Heart right ventricle (tissue), 16 donors: ENCODE measurements at regions not wholly inside any gene's neighbourhood (a gene's known extent, or its start where the extent isn't known, plus 50 kb on each side); places are given as distances from the start of the nearest gene placed in this dataset.

Experiments
- ATAC-seq, 8 donors: fragments of 200-7000 bp; cut with Tn5 transposase; one replicate each; pipeline ENCODE4 v1.9.1; 2020; ENCODE audit warnings: mild to moderate bottlenecking in 8 of 8, moderate library complexity in 8 of 8, moderate number of reproducible peaks in 1 of 8
- DNase-seq, 2 donors: peaks; one replicate each; pipeline ENCODE4 v3.0.0-alpha.2; 2020
- H3K27ac ChIP-seq, 10 donors: fragments of 200-600 bp; sonication (generic) in 2 of 10; one replicate each; pipeline versions ENCODE4 v1.5.0 to v1.8.0; 2020 to 2022; ENCODE audit warnings: mild to moderate bottlenecking in 3 of 10
- H3K27me3 ChIP-seq, 7 donors: fragments of 200-600 bp; one replicate each; pipeline ENCODE4 v1.8.0; 2021 to 2022; ENCODE audit warnings: mild to moderate bottlenecking in 2 of 7
- H3K36me3 ChIP-seq, 9 donors: fragments of 200-600 bp; sonication (generic) in 1 of 9; one replicate each; pipeline versions ENCODE4 v1.5.0 to v1.8.0; 2020 to 2022; ENCODE audit warnings: mild to moderate bottlenecking in 2 of 9
- H3K4me1 ChIP-seq, 9 donors: fragments of 200-600 bp; sonication (generic) in 1 of 9; one replicate each; pipeline versions ENCODE4 v1.5.0 to v1.8.0; 2020 to 2022; ENCODE audit warnings: mild to moderate bottlenecking in 4 of 9
- H3K4me3 ChIP-seq, 10 donors: fragments of 200-600 bp; sonication (generic) in 2 of 10; one replicate each; pipeline versions ENCODE4 v1.5.0 to v1.8.0; 2020 to 2022; ENCODE audit warnings: mild to moderate bottlenecking in 7 of 10, moderate library complexity in 2 of 10
- H3K9me3 ChIP-seq, 11 donors: fragments of 200-600 bp in 10 of 11; sonication (generic) in 2 of 11; one replicate each; pipeline versions ENCODE4 v1.5.0 to v1.8.0; 2013 to 2022; ENCODE audit warnings: mild to moderate bottlenecking in 2 of 11, control low read depth in 1 of 11, moderate library complexity in 1 of 11
- CTCF ChIP-seq, 9 donors: fragments of 200-600 bp; sonication (generic) in 2 of 9; IDR thresholded peaks; one replicate each; pipeline versions ENCODE4 v1.5.0 to v1.8.0; 2021 to 2022; ENCODE audit warnings: antibody characterized with exemption in 9 of 9, mild to moderate bottlenecking in 5 of 9, moderate library complexity in 1 of 9
- WGBS, 2 donors: extraction: QIAGEN DNeasy Blood & Tissue Kit; methylation state at CpG; one replicate each; pipeline ENCODE4 v1.1.7; 2013; ENCODE audit warnings: inconsistent platforms in 1 of 2; 5-methylcytosine and 5-hydroxymethylcytosine counted together
- intact Hi-C, 10 donors: fragments of 100-400 bp; cut with DNase I; formaldehyde crosslinking; loops; one replicate each; pipeline versions ENCODE4 v1.11.1 to v1.14.2; 2022
- donor health status: Arrhythmogenic right ventricular cardiomyopathy.
- donor health status: ischemic (EF 13 %, LVEDD 7.1; RV severe dilation, severe dysfunction).
- donor health status: healthy with polysubstance abuse.
- donor health status: DM: no; HTN: yes; CAD: no.
- donor health status: DM: no; HTN: no; CAD: no.
- donor health status: ischemic (EF 25% LVEDD 6.9; RV normal size, moderate dysfunction).
- donor health status: ischemic (EF 25% LVEDD 5.7; RV mildly dilated, moderate dysfunction).
- donor health status: healthy.
- donor health status: DM: yes; HTN: yes; CAD: no.
- donor health status: Ischemic cardiomyopathy.
- donor health status: ischemic (EF 35%, LVEDD 5.7; RV mildly dilated, moderate dysfunction).
- donor health status: nonischemic (EF 11% LVEDD 7.7; RV severe dilation, severe dysfunction).
- donor health status: DM: yes; HTN: yes; CAD: no.
- donor health status: PGD.
- donor health status: ischemic (EF 29% LVEDD 5.4; RV normal size, mild dysfunction).
- donor health status: nonischemic (EF 23%, LVEDD 6.1; RV moderate dilation, normal function).

GRCh38 chr10:45199205-45199740 is 116.1 kb downstream of the OR13A1 start:
- peak overlapping the region in 3 of 10 donors; percentile 14 to 37 (median 24) for H3K4me3 ChIP-seq
- DNase-seq (no peak), ATAC-seq (peak in 1 of 8 donors; percentile 44)
- no peaks in the 10 kb centered on the region for H3K4me1 ChIP-seq
- intact Hi-C loops: no loop called here
- H3K9me3 ChIP-seq: no peaks in the 10 kb centered on the region
- H3K27me3 ChIP-seq: peaks cover 0 to 42% (median 16%) of the 10 kb centered on the region in 7 donors
- 57% methylated on average over 28 of the region's 28 CpGs for WGBS, 2 donors
- no peak for TF ChIP-seq CTCF (IDR thresholded peaks at IDR 0.05)
- no peaks in the 10 kb centered on the region for H3K36me3 ChIP-seq
- H3K27ac ChIP-seq: no peak overlapping the region

- Histone ChIP-seq H3K4me1 (no peaks in the 10 kb centered on the region), H3K9me3 (no peaks in the 10 kb centered on the region), H3K4me3 (no peak overlapping the region), H3K27ac (no peak overlapping the region), H3K27me3 (peaks cover 0 to 42% (median 25%) of the 10 kb centered on the region in 7 donors), H3K36me3 (no peaks in the 10 kb centered on the region)
- 73 to 83% methylated on average over 6 of the region's 6 CpGs for WGBS, 2 donors
- ATAC-seq (no peak), DNase-seq (no peak)
- intact Hi-C loops: no loop called here
- no peak for TF ChIP-seq CTCF (IDR thresholded peaks at IDR 0.05)
These were observed 114.1 kb downstream of the OR13A1 start for GRCh38 chr10:45201271-45201670.

- ATAC-seq (no peak), DNase-seq (no peak)
- Histone ChIP-seq H3K36me3 (no peaks in the 10 kb centered on the region), H3K27ac (no peak overlapping the region), H3K27me3 (peaks cover 0 to 42% (median 25%) of the 10 kb centered on the region in 7 donors), H3K4me1 (no peaks in the 10 kb centered on the region), H3K9me3 (no peaks in the 10 kb centered on the region), H3K4me3 (no peak overlapping the region)
- intact Hi-C loops: no loop called here
- TF ChIP-seq CTCF (IDR thresholded peaks at IDR 0.05): no peak
- 65 to 74% methylated on average over 4 of the region's 4 CpGs for WGBS, 2 donors
These were observed 113.2 kb downstream of the OR13A1 start for GRCh38 chr10:45202242-45202641.

- no peak for ATAC-seq
- intact Hi-C loops: no loop called here
- Histone ChIP-seq H3K27me3 (peaks cover 0 to 31% (median 12%) of the 10 kb centered on the region in 7 donors), H3K4me1 (no peaks in the 10 kb centered on the region), H3K9me3 (peaks cover 0 to 12% (median 0%) of the 10 kb centered on the region in 11 donors), H3K4me3 (no peak overlapping the region), H3K27ac (no peak overlapping the region), H3K36me3 (no peaks in the 10 kb centered on the region)
- no peak for DNase-seq
- WGBS, 2 donors: 90 to 91% methylated on average over 30 of the region's 30 CpGs
- no peak for TF ChIP-seq CTCF (IDR thresholded peaks at IDR 0.05)
These were observed 110.2 kb downstream of the OR13A1 start for GRCh38 chr10:45204954-45205775.
